Lower leg skin (tissue), 3 donors: ENCODE measurements at regions not wholly inside any gene's neighbourhood (a gene's known extent, or its start where the extent isn't known, plus 50 kb on each side); places are given as distances from the start of the nearest gene placed in this dataset.

Experiments used
- POLR2A ChIP-seq, 2 donors: fragments of 450-650 bp; IDR thresholded peaks; one replicate each; pipeline ENCODE4 v1.6.1; 2016 to 2017; ENCODE audit warnings: antibody characterized with exemption in 2 of 2, mild to moderate bottlenecking in 1 of 2, moderate library complexity in 1 of 2
- TF ChIP-seq, protein P1 (sequence below), 3 donors: fragments of 450-650 bp; IDR thresholded peaks; one replicate each; pipeline ENCODE4 v1.5.1; 2016; ENCODE audit warnings: antibody characterized with exemption in 3 of 3, mild to moderate bottlenecking in 3 of 3, moderate library complexity in 2 of 3

DNA sequence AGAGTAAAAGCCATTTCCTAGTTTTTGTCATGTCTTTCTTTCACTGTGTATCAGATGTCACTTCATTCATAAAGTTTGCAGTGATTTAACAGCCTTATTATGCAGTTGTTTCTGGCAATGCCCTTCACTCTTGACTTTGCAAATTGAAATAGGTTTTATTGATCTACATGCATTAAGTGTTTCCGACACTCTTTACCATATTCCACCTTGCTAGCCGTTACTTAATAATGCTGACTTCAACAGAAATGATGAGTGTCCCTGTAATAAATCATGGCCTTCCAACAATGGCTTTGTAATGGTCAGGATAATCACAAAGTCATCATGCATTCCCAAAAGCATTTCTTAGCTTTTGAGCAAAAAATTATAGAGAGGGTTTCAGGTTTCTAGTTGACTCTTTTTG is 236.8 kb upstream of the FMN2 start:
- no peak for TF ChIP-seq POLR2A (IDR thresholded peaks at IDR 0.05)
- TF ChIP-seq, protein P1, sequence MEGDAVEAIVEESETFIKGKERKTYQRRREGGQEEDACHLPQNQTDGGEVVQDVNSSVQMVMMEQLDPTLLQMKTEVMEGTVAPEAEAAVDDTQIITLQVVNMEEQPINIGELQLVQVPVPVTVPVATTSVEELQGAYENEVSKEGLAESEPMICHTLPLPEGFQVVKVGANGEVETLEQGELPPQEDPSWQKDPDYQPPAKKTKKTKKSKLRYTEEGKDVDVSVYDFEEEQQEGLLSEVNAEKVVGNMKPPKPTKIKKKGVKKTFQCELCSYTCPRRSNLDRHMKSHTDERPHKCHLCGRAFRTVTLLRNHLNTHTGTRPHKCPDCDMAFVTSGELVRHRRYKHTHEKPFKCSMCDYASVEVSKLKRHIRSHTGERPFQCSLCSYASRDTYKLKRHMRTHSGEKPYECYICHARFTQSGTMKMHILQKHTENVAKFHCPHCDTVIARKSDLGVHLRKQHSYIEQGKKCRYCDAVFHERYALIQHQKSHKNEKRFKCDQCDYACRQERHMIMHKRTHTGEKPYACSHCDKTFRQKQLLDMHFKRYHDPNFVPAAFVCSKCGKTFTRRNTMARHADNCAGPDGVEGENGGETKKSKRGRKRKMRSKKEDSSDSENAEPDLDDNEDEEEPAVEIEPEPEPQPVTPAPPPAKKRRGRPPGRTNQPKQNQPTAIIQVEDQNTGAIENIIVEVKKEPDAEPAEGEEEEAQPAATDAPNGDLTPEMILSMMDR (IDR thresholded peaks at IDR 0.05) = no peak
